ENCODE measurements at regions not wholly inside any gene's neighbourhood (a gene's known extent, or its start where the extent isn't known, plus 50 kb on each side); places are given as distances from the start of the nearest gene placed in this dataset.

DNA sequence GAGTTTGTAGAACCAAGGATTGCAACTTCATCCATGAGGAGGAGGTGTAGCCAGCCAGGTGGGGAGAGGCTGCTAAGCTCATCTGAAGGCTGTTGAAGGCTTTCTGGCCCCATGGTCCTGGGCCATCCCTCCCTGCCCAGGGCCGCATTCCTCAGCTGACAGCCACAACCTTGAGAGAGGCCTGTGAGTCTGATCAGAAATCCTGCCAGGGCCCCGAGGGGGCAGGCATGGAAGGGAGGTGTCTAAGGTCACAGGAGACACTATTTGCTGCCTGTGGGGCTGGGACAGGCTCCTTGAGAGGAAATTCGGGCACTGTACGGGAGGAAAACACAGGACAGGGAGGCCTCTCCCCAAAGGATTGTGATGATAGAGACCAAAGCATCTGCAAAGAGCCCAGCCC lies 88.1 kb upstream of the IGLL5 start:
- H3K27ac ChIP-seq = no peak overlapping the region
- H3K4me1 ChIP-seq = no peaks in the 10 kb centered on the region
- H3K4me3 ChIP-seq = no peak overlapping the region
- no peaks in the 10 kb centered on the region for H3K9me3 ChIP-seq
- ATAC-seq = no peak
- 64% methylated on average over 2 of the region's 4 CpGs; no CpG with 5 or more reads in 1 of the 2 donors for WGBS, 2 donors (ENCODE audit: low coverage in 1 of 2)
- peaks cover 36% of the 10 kb centered on the region for H3K27me3 ChIP-seq
- TF ChIP-seq EP300 (IDR thresholded peaks at IDR 0.05) (no peak), POLR2A (IDR thresholded peaks at IDR 0.05) (no peak), POLR2AphosphoS5 (IDR thresholded peaks at IDR 0.05) (no peak)
- TF ChIP-seq, protein P1, sequence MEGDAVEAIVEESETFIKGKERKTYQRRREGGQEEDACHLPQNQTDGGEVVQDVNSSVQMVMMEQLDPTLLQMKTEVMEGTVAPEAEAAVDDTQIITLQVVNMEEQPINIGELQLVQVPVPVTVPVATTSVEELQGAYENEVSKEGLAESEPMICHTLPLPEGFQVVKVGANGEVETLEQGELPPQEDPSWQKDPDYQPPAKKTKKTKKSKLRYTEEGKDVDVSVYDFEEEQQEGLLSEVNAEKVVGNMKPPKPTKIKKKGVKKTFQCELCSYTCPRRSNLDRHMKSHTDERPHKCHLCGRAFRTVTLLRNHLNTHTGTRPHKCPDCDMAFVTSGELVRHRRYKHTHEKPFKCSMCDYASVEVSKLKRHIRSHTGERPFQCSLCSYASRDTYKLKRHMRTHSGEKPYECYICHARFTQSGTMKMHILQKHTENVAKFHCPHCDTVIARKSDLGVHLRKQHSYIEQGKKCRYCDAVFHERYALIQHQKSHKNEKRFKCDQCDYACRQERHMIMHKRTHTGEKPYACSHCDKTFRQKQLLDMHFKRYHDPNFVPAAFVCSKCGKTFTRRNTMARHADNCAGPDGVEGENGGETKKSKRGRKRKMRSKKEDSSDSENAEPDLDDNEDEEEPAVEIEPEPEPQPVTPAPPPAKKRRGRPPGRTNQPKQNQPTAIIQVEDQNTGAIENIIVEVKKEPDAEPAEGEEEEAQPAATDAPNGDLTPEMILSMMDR (IDR thresholded peaks at IDR 0.05) = no peak
- no peaks in the 10 kb centered on the region for H3K36me3 ChIP-seq

DNA sequence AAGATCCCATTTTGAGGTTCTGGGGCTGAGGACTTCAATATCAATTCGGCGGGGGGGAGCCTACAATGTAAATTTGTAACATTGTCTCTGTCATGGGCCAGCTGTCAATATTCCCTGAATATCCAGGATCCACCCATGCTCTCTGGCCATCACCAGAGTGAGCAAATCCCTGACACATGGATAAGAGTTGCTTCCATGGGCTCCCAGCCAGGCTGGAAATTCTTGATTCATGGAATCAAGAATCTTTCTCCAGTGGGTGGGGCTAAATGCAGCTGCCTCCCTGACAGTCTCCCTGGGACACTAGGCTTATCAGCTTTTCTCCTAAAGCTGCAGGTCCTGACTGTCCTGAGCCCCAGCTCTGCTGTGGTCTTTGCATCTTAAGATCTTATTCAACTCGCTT lies 86.9 kb upstream of the IGLL5 start:
- Histone ChIP-seq H3K36me3 (no peaks in the 10 kb centered on the region), H3K27me3 (peaks cover 36% of the 10 kb centered on the region), H3K4me1 (no peaks in the 10 kb centered on the region), H3K9me3 (no peaks in the 10 kb centered on the region), H3K4me3 (no peak overlapping the region), H3K27ac (no peak overlapping the region)
- 56 to 83% methylated on average over 3 of the region's 3 CpGs for WGBS, 2 donors (ENCODE audit: low coverage in 1 of 2)
- TF ChIP-seq POLR2A (IDR thresholded peaks at IDR 0.05) = no peak
- no peak for ATAC-seq

DNA sequence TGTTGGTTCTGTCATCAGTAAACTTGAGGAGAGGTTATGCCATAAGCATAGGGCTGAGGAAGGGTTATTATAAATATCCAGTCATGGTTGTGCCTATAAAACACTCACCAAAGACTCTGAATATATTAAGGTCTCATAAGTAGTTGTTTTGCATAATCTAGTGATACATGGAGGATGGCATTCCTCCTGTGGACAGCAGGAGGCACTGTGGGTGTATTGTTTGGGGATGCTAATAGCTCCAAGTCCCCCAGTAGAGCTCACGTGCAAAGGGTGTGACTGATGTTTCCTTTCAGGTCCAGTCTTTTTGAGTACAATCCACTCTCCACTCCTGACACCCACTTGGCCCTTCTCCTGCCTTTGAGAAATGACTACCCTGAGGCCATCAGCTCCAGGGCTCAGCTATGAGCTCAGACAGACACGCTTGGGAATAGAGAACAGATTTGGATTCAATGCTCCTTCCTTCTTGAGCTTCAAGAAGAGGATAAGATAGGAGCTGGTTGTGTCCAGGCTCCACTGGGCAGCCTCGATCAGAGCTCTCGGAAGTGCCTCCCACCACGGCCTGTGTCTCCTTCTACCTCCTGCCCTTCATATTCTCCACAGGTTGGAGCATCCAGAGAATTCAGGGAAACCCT lies 85.2 kb upstream of the IGLL5 start:
- Histone ChIP-seq H3K9me3 (no peaks in the 10 kb centered on the region), H3K27me3 (peaks cover 41% of the 10 kb centered on the region), H3K4me3 (no peak overlapping the region), H3K4me1 (no peaks in the 10 kb centered on the region), H3K36me3 (no peaks in the 10 kb centered on the region), H3K27ac (no peak overlapping the region)
- no peak for ATAC-seq
- TF ChIP-seq, protein P1 (IDR thresholded peaks at IDR 0.05) = no peak
- TF ChIP-seq POLR2A (IDR thresholded peaks at IDR 0.05) = no peak
- TF ChIP-seq EP300 (IDR thresholded peaks at IDR 0.05) = no peak
- no peak for TF ChIP-seq POLR2AphosphoS5 (IDR thresholded peaks at IDR 0.05)
- WGBS, 2 donors (ENCODE audit: low coverage in 1 of 2) = 77 to 81% methylated on average over 3 to 5 of the region's 5 CpGs

DNA sequence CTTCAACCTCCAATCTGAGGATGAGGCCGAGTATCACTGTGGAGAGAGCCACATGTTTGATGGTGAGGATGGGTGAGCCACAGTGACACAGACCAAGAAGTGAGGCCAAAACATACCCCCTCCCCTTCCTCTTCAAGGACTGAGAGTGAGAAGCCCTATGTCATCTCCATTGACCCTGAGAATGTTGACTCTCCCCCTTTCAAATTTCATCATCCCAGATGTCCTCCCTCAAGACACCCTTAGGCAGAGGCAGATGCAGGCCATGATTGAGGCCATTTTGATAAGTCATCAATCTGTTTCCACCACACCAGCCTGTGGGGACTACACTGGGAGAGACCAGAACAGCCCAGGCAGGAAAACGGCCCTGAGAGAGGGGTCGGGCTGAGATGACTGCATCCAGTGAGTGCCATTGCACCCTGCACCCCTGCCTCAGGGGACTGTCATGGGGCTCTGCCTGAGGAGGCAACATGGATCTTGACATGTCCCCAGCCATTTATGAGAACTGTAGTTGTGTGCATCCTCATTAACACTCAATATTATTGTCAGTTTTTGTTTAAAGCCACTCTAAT lies 84.2 kb upstream of the IGLL5 start:
- TF ChIP-seq POLR2A (IDR thresholded peaks at IDR 0.05) (no peak), EP300 (IDR thresholded peaks at IDR 0.05) (no peak), POLR2AphosphoS5 (IDR thresholded peaks at IDR 0.05) (no peak)
- TF ChIP-seq, protein P1 (IDR thresholded peaks at IDR 0.05) = no peak
- 38 to 56% methylated on average over 1 to 3 of the region's 3 CpGs for WGBS, 2 donors (ENCODE audit: low coverage in 1 of 2)
- H3K4me1 ChIP-seq = no peaks in the 10 kb centered on the region
- no peak overlapping the region for H3K4me3 ChIP-seq
- H3K27me3 ChIP-seq = peaks cover 41% of the 10 kb centered on the region
- H3K9me3 ChIP-seq = no peaks in the 10 kb centered on the region
- ATAC-seq = no peak
- no peak overlapping the region for H3K27ac ChIP-seq
- no peaks in the 10 kb centered on the region for H3K36me3 ChIP-seq

DNA sequence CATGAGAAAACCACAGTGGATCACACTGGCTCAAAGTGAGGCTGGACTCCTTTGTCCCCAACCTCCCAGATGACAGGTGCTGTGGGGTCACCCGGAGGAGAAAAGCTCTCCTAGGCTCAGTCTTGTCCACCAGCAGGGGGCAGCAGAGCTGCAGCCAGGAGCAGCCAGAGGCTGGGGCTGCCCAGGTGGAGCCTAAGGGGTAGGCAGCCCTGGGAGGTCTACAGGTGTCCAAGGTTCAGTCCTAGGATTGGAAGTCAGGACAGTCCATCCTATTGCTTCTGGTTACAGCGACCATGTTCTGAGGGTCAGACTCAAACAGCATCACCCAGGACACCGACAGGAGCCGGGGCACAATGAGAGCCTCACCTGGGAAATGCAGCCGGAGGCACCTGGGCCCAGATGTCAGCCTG lies 77.6 kb upstream of the IGLL5 start:
- no peaks in the 10 kb centered on the region for H3K9me3 ChIP-seq
- no peak for TF ChIP-seq EP300 (IDR thresholded peaks at IDR 0.05)
- TF ChIP-seq, protein P1 (IDR thresholded peaks at IDR 0.05) = peak in 2 of 4 experiments; percentile 35 to 54
- H3K4me3 ChIP-seq = no peak overlapping the region
- no CpG with 5 or more reads among the region's 5 CpGs for WGBS, 2 donors (ENCODE audit: low coverage in 1 of 2)
- no peaks in the 10 kb centered on the region for H3K36me3 ChIP-seq
- H3K27me3 ChIP-seq = peaks cover 14% of the 10 kb centered on the region
- no peak for ATAC-seq
- H3K4me1 ChIP-seq = no peaks in the 10 kb centered on the region
- H3K27ac ChIP-seq = no peak overlapping the region

All from gastroesophageal sphincter (tissue), 4 donors.